ENCODE measurements at regions not wholly inside any gene's neighbourhood (a gene's known extent, or its start where the extent isn't known, plus 50 kb on each side); places are given as distances from the start of the nearest gene placed in this dataset.
"Not testable (repeated sequence)": the region's sequence is repeated elsewhere in the genome, so short reads cannot be mapped to it uniquely, and the experiment has no call there.

DNA sequence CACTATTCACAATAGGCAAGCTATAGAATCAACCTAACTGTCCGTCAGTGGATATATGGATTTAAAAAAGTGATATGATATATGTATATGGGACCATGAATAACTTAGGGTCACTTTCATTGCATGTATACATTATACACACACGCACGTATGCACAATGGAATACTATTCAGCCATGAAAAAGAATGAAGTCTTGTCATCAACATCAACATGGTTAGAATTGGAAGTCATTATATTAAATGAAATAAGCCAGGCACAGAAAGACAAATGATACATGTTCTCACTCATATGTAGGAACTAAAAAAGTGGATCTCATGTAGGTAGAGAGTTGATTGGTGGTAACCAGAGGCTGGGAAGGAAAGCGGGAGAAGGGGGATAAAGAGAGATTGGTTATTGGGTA, 234.3 kb downstream of the VRK1 start:
- no peak for DNase-seq

DNA sequence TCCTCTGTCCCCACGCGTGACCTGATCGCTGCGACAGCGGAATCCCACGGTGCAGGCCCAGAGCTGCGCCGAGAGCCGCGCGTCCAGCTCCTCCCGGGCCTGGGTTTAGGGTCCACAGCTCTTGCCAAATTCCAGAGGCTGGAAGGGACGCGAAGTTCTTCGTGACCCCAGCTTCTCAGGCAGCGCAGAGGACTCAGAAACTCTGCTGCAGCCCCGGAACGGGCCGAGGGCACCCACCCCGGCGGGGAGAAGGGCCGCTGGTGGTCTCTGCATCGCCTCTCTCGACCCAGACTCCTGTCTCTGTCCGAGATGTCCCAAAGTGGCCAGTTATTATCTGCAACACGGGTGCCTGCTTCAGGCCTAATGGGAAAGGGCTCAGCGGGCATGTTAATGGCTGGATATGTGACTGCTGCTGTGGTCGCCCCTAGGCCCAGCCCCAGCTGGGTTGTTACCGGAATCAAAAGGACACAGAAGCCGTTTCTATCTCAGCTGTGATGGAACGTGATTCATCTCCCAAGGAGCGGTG, 236.4 kb downstream of the VRK1 start:
- DNase-seq: no peak

DNA sequence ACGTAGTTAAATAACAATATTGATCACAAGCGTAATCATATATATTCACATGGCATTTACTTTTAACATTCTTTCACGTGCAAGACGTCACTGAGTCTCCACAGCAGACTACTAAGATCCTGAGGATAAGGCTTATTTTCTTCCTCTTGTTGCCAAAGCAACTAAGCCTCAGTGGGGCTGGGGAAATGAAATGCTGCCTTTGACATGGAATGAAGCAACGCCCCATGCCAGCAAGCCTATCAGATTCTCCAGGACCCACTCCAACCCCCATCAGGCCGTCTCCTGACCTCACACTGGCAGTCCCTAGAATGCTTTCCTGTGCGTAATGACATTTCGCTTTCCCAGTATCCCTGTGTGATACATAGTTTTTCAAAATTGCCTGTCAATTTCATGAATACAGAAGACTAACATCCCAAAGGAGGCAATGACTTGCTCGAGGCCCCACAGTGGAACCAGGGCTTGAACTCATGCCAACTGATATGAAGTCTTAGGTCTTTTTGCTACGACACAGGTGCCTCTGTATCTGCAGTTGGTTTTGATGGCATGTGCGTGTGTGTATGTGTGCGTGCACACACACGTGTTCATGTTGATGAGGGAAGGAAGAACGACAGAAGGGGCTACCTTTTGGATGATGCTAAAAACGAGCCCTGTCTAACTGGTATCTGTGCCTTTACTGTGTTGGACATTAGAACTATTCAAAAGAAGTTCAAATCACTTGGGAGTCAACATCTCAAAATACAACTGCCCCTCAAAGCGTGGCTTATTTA, 239.1 kb downstream of the VRK1 start:
- DNase-seq: no peak

DNA sequence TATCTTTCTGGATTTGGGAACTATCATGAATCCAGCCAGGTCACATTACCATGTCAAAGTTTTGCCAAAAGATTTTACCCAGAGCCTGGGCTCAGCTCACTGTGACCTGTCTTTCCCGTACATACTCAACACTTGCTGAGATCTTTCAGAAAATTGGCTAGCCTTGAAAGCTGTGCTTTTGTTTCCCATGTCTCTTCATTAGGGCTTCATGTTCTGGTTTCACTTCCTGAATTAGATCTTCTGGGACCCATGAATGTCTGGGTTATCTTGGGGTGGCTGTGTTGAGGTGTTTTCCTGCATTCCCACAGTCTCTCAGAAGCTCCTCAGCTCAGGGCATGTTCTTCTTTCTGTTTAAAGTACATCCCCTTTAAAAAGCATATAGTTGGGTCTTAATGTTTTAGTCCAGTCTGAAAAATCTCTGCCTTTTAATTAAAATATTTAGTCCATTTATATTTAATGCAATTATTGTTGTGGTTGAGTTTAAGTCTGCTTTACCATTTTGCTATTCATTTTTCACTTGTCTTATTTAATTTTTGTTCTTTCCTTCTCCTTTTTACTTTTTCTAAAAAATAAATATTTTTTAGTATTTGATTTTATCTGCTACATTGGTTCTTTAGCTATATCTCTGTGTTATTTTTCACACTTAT, 242.7 kb downstream of the VRK1 start:
- no peak for DNase-seq

- no peak for DNase-seq
These were observed 249.8 kb downstream of the VRK1 start for GRCh38 chr14:97046967-97047366.

DNA sequence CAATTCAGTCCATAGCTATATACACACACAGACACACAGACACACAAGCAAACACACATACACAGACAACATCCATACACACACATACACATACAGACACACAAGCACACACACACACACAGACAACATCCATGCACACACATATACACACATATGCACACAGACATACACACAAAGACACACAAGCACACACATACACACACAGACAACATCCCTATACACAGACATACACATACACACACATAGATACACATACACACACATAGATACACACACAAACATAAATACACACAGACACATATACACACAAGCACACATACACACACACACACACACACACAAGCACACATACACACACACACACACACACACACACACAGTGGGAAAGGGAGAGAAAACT, 254.8 kb downstream of the VRK1 start:
- no peak for DNase-seq

DNA sequence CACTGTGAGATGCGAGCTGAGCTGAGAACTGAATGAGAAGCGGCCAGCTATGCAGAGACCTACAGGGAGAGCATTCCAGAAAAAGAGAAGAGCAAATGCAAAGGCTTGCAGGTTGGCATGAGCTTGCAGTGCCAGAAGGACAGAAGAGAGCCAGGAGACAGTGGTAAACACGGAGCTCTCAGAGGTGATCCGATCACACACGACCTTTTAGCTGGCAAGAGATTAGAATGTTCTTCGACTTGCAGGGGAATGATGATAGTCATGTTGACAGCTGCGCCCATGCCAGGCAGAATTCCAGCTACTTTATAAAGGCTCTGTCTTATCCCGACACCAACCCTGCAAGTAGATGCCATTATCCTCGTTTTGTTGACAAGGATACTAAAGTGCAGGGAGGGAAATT, 256.8 kb downstream of the VRK1 start:
- DNase-seq: no peak

GRCh38 chr14:97055355-97055754, 258.2 kb downstream of the VRK1 start:
- no peak for DNase-seq

- DNase-seq: no peak
These were observed 258.9 kb downstream of the VRK1 start for GRCh38 chr14:97056086-97056485.

GRCh38 chr14:97057238-97058073, 260.3 kb downstream of the VRK1 start:
- DNase-seq: no peak

- DNase-seq: no peak
These were observed 260.9 kb downstream of the VRK1 start for GRCh38 chr14:97058074-97058467.

DNA sequence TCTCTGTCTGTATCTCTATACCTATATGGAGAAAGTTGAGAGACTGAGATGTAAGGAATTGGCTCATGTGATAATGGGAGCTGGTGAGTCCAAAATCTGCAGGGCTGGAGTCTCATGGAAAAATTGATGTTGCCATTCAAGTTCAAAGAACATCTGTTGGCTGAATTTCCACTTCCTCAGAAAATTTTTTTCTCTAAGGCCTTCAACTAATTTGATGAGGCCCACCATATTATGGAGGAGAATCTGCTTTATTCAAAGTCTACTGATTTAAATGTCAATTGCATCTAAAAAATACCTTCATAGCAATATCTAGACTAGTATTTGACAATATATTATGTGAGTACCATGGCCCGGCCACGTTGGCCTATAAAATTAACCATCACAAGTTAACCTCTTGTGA, 261.4 kb downstream of the VRK1 start:
- DNase-seq: no peak

GRCh38 chr14:97061198-97061597, 264.0 kb downstream of the VRK1 start:
- DNase-seq: no peak

DNA sequence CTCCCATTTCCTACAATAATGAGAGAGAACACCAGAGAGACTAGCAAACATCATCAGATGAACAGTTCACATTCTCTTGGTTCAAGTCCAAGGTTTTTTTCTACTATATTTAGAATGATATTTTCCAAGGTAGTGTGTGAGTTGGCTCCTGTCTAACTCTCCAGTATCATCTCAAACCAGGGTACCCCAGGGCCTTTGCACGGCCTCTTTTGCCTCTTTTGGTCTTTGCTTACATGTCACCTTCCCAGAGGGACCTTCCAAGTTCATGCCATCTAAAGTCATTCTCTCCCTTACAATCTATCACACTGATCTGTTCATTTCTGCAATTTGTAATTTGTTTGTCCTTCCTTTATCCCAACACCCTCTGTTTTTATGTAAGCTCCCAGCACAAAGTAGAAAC, 264.5 kb downstream of the VRK1 start:
- DNase-seq: no peak

DNA sequence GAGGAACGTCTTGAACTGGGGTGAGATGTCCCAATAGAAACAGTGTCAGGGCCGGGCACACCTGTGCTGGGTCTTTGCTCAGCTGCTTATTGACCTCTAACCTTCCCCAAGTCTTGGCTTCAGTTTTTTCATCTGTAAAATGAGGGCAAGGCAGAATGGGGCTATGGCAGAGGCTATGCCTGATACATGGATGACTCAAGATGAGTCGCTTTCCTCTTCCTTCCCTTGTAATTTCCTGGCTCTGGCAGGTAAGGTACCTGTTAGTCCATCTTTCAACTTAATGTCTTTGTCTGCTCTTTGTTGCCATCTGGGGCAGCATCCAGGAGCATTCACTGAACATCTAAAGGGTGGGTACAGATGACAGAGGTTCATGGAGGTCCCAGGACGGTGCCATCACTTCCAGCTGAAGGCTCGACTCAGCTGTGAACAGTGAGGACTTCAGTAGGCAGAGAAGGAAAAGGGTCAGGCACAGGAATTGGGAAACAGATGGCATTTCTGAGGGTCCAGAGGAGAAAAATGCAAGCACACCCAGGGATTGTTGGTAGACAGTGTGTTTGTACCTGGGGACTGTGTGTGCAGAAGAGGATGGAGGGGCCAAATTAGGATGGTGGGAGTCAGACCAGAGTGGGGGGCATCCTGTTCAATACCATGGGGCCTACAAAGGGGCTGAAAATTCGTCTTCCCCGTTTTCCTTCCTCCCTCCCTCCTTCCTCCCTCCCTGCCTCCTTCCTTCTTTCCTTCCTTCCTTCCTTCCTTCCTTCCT, 268.3 kb downstream of the VRK1 start:
- no peak for DNase-seq

GRCh38 chr14:97066068-97066899, 269.1 kb downstream of the VRK1 start:
- DNase-seq: no peak

DNA sequence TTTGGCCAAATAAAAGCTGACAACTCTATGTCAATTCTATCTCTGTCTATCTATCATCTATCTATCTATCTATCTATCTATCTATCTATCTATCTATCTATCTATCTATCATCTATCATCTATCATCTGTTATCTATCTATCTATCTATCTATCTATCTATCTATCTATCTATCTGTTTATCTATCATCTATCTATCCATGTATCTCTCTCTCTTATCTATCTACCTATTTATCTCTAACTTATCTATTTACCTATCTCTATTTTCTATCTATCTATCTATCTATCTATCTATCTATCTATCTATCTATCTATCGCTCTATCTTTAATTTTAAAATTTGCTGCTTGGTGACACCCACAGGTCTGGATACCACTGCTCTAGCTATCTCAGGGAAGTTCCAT, 271.1 kb downstream of the VRK1 start:
- DNase-seq: not testable (repeated sequence)

DNA sequence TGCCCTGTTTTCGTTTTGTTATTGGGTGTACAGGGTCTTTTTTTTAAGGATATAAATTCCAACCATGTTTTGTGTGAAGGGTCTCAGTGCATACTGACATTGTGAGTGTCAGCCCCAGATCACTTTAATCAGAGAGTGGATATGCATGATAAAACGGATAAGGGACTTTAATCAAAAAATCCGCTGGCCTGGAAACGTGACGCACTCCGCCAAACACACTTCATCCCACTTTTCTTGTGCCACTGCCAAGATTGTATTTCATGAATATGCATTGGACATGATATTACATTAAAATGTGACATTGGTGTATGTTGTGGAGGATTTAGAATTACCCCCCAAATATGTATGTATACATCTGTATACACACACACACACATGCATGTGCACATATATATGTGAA, 273.1 kb downstream of the VRK1 start:
- DNase-seq: no peak

- DNase-seq: no peak
These were observed 274.0 kb downstream of the VRK1 start for GRCh38 chr14:97071177-97071576.

- DNase-seq: no peak
These were observed 276.4 kb downstream of the VRK1 start for GRCh38 chr14:97073622-97074021.

- DNase-seq: no peak
These were observed 277.3 kb downstream of the VRK1 start for GRCh38 chr14:97074456-97074855.
